ENCODE measurements at regions not wholly inside any gene's neighbourhood (a gene's known extent, or its start where the extent isn't known, plus 50 kb on each side); places are given as distances from the start of the nearest gene placed in this dataset.

GRCh38 chr3:137519602-137520001 lies 244.5 kb upstream of the SOX14 start (continued):
- TF ChIP-seq RNF219 (CRISPR knock-in tag; IDR thresholded peaks at IDR 0.05), result no peak
- TF ChIP-seq ZNF781 (CRISPR knock-in tag; IDR thresholded peaks at IDR 0.05; ENCODE audit: borderline replicate concordance, not compliant biosample characterization), result no peak
- no peak for TF ChIP-seq MATR3 (CRISPR knock-in tag; IDR thresholded peaks at IDR 0.05)
- no peak for TF ChIP-seq ZNF343 (CRISPR knock-in tag; IDR thresholded peaks at IDR 0.05)
- no peak for TF ChIP-seq CCDC6 (CRISPR knock-in tag; IDR thresholded peaks at IDR 0.05)
- TF ChIP-seq ZNF773 (CRISPR knock-in tag; IDR thresholded peaks at IDR 0.05; ENCODE audit: borderline replicate concordance), result no peak
- no peak for TF ChIP-seq ZSCAN29 (CRISPR knock-in tag; conservative IDR thresholded peaks at IDR 0.05)
- TF ChIP-seq ARID3A (IDR thresholded peaks at IDR 0.05; ENCODE audit: low read depth, low read length), result no peak
- no peak for TF ChIP-seq DMTF1 (CRISPR knock-in tag; IDR thresholded peaks at IDR 0.05)

Measured in HepG2 (cell line).